HG03139 (cell line): ENCODE measurements at regions not wholly inside any gene's neighbourhood (a gene's known extent, or its start where the extent isn't known, plus 50 kb on each side); places are given as distances from the start of the nearest gene placed in this dataset.
"Not testable (repeated sequence)": the region's sequence is repeated elsewhere in the genome, so short reads cannot be mapped to it uniquely, and the experiment has no call there.

Experiments
- ATAC-seq: cut with Tn5 transposase; IDR thresholded peaks from one replicate; pipeline ENCODE4 v1.9.1; 2021; ENCODE audit not compliant: unreplicated experiment

- no peak for ATAC-seq
Measured at GRCh38 chr17:71548540-71549190, 572.2 kb upstream of the SOX9 start.

- ATAC-seq, result no peak
Measured at GRCh38 chr17:71550675-71551074, 570.1 kb upstream of the SOX9 start.

- no peak for ATAC-seq
Measured at GRCh38 chr17:71553381-71553780, 567.4 kb upstream of the SOX9 start.

- no peak for ATAC-seq
Measured at GRCh38 chr17:71558901-71559300, 561.9 kb upstream of the SOX9 start.

GRCh38 chr17:71572343-71572742 lies 548.5 kb upstream of the SOX9 start:
- ATAC-seq, result no peak

- no peak for ATAC-seq
Measured at GRCh38 chr17:71578446-71578845, 542.4 kb upstream of the SOX9 start.

- ATAC-seq, result no peak
Measured at GRCh38 chr17:71580220-71580619, 540.6 kb upstream of the SOX9 start.

GRCh38 chr17:71585540-71585939 lies 535.3 kb upstream of the SOX9 start:
- ATAC-seq, result no peak

- no peak for ATAC-seq
Measured at GRCh38 chr17:71592431-71592830, 528.4 kb upstream of the SOX9 start.

- ATAC-seq, result no peak
Measured at GRCh38 chr17:71593078-71593477, 527.7 kb upstream of the SOX9 start.

- ATAC-seq, result not testable (repeated sequence)
Measured at GRCh38 chr17:71599583-71599982, 521.2 kb upstream of the SOX9 start.

GRCh38 chr17:71600137-71600789 lies 520.6 kb upstream of the SOX9 start:
- no peak for ATAC-seq

- no peak for ATAC-seq
Measured at GRCh38 chr17:71601894-71602504, 518.8 kb upstream of the SOX9 start.

GRCh38 chr17:71613996-71614395 lies 506.8 kb upstream of the SOX9 start:
- ATAC-seq, result no peak

GRCh38 chr17:71615820-71616219 lies 505.0 kb upstream of the SOX9 start:
- ATAC-seq, result no peak

- not testable (repeated sequence) for ATAC-seq
Measured at GRCh38 chr17:71617767-71618166, 503.1 kb upstream of the SOX9 start.

- no peak for ATAC-seq
Measured at GRCh38 chr17:71625330-71625729, 495.5 kb upstream of the SOX9 start.

GRCh38 chr17:71628306-71628705 lies 492.5 kb upstream of the SOX9 start:
- no peak for ATAC-seq

- no peak for ATAC-seq
Measured at GRCh38 chr17:71631483-71631882, 489.3 kb upstream of the SOX9 start.

GRCh38 chr17:71632328-71632727 lies 488.5 kb upstream of the SOX9 start:
- ATAC-seq, result no peak

- no peak for ATAC-seq
Measured at GRCh38 chr17:71633391-71633849, 487.4 kb upstream of the SOX9 start.

- ATAC-seq, result no peak
Measured at GRCh38 chr17:71634376-71634775, 486.4 kb upstream of the SOX9 start.
